A673 (cell line): ENCODE measurements at regions not wholly inside any gene's neighbourhood (a gene's known extent, or its start where the extent isn't known, plus 50 kb on each side); places are given as distances from the start of the nearest gene placed in this dataset.

ENCODE experiments used
- BruUV-seq: library from RNA; stranded (reverse); fragments of 400-500 nt; replicated peaks from 2 replicates; lab custom pipeline; 2021; lab: Mats Ljungman, UMichigan
- CTCF ChIA-PET: fragments of 300-600 bp; sonication (Branson Sonifier 250); formaldehyde crosslinking; loops from one replicate; lab custom pipeline; 2022; ENCODE audit warnings: antibody characterized with exemption; lab: Charles Lee
- POLR2A ChIA-PET: fragments of 300-600 bp; sonication (Branson Sonifier 250); formaldehyde crosslinking; loops from one replicate; lab custom pipeline; 2022; ENCODE audit warnings: antibody characterized with exemption; ENCODE audit not compliant: low non-redundant PET; lab: Charles Lee
- DNase-seq: peaks from one replicate; pipeline ENCODE4 v3.0.0-alpha.2; 2015; ENCODE audit warnings: low spot score
- H3K27ac ChIP-seq: fragments of 200-600 bp; sonication (generic); 2 replicates; pipeline ENCODE4 v1.5.1; 2016; ENCODE audit warnings: mixed run types, low read depth, mild to moderate bottlenecking, mixed read lengths, antibody characterized with exemption, low read length; ENCODE audit not compliant: poor library complexity, severe bottlenecking
- H3K27me3 ChIP-seq: fragments of 200-600 bp; sonication (generic); replicated peaks from 2 replicates; pipeline ENCODE4 v1.6.1; 2017; ENCODE audit warnings: mixed run types, low read depth, mild to moderate bottlenecking, mixed read lengths, antibody characterized with exemption, low read length; ENCODE audit not compliant: insufficient read depth, poor library complexity
- H3K36me3 ChIP-seq: fragments of 200-600 bp; sonication (generic); 2 replicates; pipeline ENCODE4 v1.6.1; 2016; ENCODE audit warnings: mixed run types, mild to moderate bottlenecking, mixed read lengths, antibody characterized with exemption, low read length; ENCODE audit not compliant: insufficient read depth, poor library complexity, severe bottlenecking
- H3K4me1 ChIP-seq: fragments of 200-600 bp; sonication (generic); 2 replicates; pipeline ENCODE4 v1.6.1; 2017; ENCODE audit warnings: mixed run types, mild to moderate bottlenecking, mixed read lengths, antibody characterized with exemption, low read length; ENCODE audit not compliant: insufficient read depth, poor library complexity, severe bottlenecking
- H3K4me3 ChIP-seq: fragments of 200-600 bp; sonication (generic); 2 replicates; pipeline ENCODE4 v1.5.1; 2016; ENCODE audit warnings: low read depth, mixed run types, mild to moderate bottlenecking, mixed read lengths, low read length; ENCODE audit not compliant: poor library complexity, severe bottlenecking
- H3K9me3 ChIP-seq: fragments of 200-600 bp; sonication (generic); 2 replicates; pipeline ENCODE4 v1.6.1; 2016; ENCODE audit warnings: mixed run types, low read depth, mild to moderate bottlenecking, mixed read lengths, antibody characterized with exemption, low read length; ENCODE audit not compliant: poor library complexity, severe bottlenecking
- CTCF ChIP-seq: fragments of 300-800, 200-600 bp; sonication (generic); conservative IDR thresholded peaks from 2 replicates; pipeline ENCODE4 v1.5.1; 2017; ENCODE audit warnings: low read depth, mild to moderate bottlenecking, antibody characterized with exemption, low read length, moderate library complexity, mixed read lengths
- EZH2 ChIP-seq: fragments of 200-600 bp; sonication (generic); IDR thresholded peaks from 2 replicates; pipeline ENCODE4 v1.6.1; 2017; ENCODE audit warnings: borderline replicate concordance, low read depth, mild to moderate bottlenecking, mixed read lengths, antibody characterized with exemption, low read length; ENCODE audit not compliant: poor library complexity, severe bottlenecking
- intact Hi-C: fragments of 100-400 bp; cut with micrococcal nuclease; formaldehyde crosslinking; loops from one replicate; pipeline ENCODE4 v1.10.0; 2022; ENCODE audit not compliant: unreplicated experiment

- no peaks in the 10 kb centered on the region for H3K4me1 ChIP-seq
- DNase-seq, result no peak
- no peak overlapping the region for H3K27ac ChIP-seq
- BruUV-seq, result no TSS peak
- H3K36me3 ChIP-seq, result no peaks in the 10 kb centered on the region
- H3K27me3 ChIP-seq, result no peaks in the 10 kb centered on the region
- ChIA-PET CTCF (no interaction called here), POLR2A (no interaction called here)
- TF ChIP-seq EZH2 (no peak), CTCF (no peak)
- no peaks in the 10 kb centered on the region for H3K9me3 ChIP-seq
- intact Hi-C loops, result no loop called here
- no peak overlapping the region for H3K4me3 ChIP-seq
Measured at GRCh38 chr2:61736953-61737352, 116.9 kb downstream of the FAM161A start.

- BruUV-seq, result no TSS peak
- ChIA-PET CTCF (no interaction called here), POLR2A (no interaction called here)
Measured at GRCh38 chr2:61733563-61733962, 120.3 kb downstream of the FAM161A start.

DNA sequence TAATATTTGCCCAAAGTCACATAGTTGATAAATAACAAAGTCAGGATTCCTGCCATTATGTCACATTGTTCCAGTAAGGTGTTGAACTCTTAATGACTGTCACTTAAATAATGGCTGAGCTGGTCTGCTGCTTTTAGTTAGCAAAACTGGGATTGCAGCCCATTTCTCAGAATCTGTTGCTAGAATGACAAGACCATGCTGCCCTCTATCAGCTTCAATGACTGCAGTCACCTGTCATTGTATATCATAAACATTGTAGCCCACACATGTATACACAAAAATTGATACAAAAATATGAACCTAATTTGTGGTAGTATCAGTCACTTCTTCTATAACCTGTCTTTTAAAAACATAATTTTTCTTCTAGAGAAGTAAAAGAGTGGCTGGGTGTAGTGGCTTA is 121.1 kb downstream of the FAM161A start:
- H3K27me3 ChIP-seq, result no peaks in the 10 kb centered on the region
- CTCF ChIA-PET, result no interaction called here
- BruUV-seq, result no TSS peak
- POLR2A ChIA-PET, result interaction anchor here (0.7 kb wide), 1 partner anchor 484 kb away, joined by 10 read pairs; no protein-coding TSS in a partner anchor
- no peaks in the 10 kb centered on the region for H3K9me3 ChIP-seq
- DNase-seq, result no peak
- no peaks in the 10 kb centered on the region for H3K36me3 ChIP-seq
- TF ChIP-seq CTCF (no peak), EZH2 (no peak)
- H3K27ac ChIP-seq, result no peak overlapping the region
- no peak overlapping the region for H3K4me3 ChIP-seq
- intact Hi-C loops, result no loop called here
- no peaks in the 10 kb centered on the region for H3K4me1 ChIP-seq

More at GRCh38 chr2:61733563-61733962, 120.3 kb downstream of the FAM161A start:
- H3K4me3 ChIP-seq, result no peak overlapping the region
- no peaks in the 10 kb centered on the region for H3K27me3 ChIP-seq
- intact Hi-C loops, result no loop called here
- no peak for TF ChIP-seq EZH2
- TF ChIP-seq CTCF, result no peak
- DNase-seq, result no peak
- H3K4me1 ChIP-seq, result no peaks in the 10 kb centered on the region
- H3K27ac ChIP-seq, result no peak overlapping the region
- H3K36me3 ChIP-seq, result no peaks in the 10 kb centered on the region
- no peaks in the 10 kb centered on the region for H3K9me3 ChIP-seq
